HPDE6-E6E7 (cell line): ENCODE measurements at regions not wholly inside any gene's neighbourhood (a gene's known extent, or its start where the extent isn't known, plus 50 kb on each side); places are given as distances from the start of the nearest gene placed in this dataset.
"Not testable (repeated sequence)": the region's sequence is repeated elsewhere in the genome, so short reads cannot be mapped to it uniquely, and the experiment has no call there.

Experiments
- DNase-seq: peaks from one replicate; pipeline ENCODE4 v3.0.0; 2011; ENCODE audit warnings: missing footprints; ENCODE audit errors: extremely low spot score

DNA sequence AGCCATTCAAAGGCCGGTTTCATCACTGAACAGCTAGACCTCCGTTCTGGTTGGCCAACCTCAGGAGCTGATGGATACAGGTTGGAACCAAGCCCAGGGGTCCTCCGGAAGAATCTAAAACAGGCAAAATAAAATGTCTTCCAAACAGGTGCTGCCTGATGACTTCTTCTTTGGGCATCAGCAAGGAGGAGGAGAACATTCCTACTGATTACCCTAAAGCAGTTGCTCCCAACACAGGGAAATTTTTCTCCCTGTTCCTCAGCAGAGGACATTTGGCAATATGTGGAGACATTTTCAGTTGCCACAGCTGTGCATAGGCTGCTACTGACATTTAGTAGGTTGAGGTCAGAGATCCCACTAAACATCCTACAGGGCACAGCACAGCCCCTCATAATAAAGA is 319.3 kb upstream of the PPARGC1A start:
- no peak for DNase-seq

DNA sequence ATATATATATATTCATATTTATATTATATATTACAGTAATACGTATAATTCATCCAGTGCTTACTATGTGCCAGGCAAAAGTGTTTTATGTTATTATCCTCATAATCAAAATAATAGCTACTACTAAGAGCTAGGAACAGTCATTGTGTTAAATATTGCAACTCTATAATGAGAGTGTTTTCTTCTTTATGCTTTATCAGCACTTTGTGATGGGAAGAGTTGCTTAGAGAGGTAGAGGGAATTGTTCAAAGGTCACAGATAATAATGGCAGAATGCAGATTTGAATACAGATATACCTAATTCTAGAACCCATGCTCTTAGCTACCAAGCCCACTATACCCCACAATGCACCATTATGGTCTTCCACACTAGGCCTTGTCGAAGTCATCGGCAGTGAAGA is 318.8 kb upstream of the PPARGC1A start:
- DNase-seq, result no peak

DNA sequence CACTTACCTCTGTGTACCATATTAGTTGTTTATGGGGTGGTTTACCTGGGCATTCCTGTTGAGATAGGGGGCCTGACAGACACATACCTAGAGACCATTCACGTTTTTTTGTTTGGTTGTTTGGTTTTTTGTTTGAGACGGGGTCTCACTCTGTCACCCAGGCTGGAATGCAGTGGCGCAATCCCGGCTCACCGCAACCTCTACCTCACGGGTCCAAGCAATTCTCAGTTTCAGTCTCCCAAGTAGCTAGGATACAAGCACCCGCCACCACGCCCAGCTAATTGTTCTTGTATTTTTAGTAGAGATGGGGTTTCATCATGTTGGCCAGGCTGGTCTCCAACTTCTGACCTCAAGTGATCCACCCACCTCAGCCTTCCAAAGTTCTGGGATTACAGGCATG is 314.9 kb upstream of the PPARGC1A start:
- DNase-seq, result not testable (repeated sequence)

DNA sequence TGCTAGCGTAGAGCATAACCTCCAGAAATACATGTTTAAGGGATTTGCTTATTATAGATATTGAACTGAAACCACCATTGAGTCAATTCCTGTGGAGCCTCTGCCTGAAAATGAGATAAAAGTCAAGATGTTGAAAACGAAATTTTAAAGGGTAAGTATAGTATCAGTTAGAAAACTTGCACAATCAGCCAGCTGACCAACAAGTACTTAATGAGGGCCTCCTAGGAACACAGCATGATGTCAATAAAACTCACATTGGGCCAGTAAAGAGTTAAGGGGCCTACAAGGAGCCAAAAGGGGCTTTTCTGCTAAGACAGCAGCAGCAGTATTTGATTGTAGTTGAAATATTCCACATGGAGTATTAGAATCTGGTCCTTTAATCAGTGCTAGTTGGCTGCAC is 314.1 kb upstream of the PPARGC1A start:
- no peak for DNase-seq

DNA sequence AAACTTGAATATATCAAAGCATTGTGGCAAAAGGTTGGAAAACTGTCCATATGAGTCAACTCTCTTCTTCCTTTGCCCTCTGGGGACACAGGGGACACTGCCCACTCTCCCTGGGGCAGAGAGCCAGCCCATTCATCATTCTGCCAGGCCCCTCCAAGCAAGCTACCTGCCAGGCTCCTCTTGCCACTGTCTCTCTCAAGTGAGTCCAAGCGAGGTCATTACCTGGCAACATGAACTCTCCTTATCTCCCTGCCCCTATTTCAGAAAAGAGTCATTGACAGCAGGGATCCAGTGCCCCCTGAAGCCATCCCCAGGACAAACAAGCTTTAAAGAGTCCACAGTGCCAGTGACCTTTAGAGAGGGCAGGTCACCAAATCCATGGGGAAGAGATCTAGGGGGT is 312.7 kb upstream of the PPARGC1A start:
- DNase-seq, result no peak

DNA sequence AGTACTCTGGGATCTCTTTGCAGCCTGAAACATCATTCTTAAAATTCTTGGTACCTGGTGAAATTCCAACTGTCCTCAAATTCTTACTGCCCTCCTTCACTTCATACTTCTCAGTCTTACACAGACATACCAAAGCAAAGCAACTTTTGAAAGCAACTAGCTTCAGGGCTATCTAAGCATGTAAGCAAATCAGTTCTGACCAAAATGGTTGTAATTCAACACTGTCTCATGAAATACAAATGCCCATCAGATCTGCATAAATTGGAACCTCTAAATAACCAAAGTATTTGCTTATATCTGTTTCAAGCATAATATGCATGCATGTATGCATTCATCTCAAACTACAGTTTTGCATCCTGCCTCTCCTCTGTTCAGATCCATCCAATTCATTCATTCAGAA is 308.1 kb upstream of the PPARGC1A start:
- DNase-seq, result no peak

DNA sequence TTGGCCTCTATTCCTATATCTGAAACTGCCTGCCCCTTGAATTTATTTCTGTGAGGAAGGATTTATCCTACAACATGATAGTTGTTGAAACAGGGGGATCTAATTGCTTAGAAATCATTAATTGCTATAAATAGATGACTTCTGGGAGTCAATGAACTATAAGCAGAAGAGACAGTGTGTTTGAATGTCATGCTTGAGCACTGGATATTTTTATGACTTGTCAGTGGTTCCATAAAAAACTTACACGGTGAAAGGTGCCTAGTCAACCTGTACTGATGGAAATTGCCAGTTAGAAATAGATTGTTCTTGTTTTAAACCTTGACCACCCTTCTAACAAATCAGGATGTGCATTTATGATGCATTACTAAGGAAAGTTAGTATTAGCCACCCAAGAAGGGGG is 306.9 kb upstream of the PPARGC1A start:
- no peak for DNase-seq

DNA sequence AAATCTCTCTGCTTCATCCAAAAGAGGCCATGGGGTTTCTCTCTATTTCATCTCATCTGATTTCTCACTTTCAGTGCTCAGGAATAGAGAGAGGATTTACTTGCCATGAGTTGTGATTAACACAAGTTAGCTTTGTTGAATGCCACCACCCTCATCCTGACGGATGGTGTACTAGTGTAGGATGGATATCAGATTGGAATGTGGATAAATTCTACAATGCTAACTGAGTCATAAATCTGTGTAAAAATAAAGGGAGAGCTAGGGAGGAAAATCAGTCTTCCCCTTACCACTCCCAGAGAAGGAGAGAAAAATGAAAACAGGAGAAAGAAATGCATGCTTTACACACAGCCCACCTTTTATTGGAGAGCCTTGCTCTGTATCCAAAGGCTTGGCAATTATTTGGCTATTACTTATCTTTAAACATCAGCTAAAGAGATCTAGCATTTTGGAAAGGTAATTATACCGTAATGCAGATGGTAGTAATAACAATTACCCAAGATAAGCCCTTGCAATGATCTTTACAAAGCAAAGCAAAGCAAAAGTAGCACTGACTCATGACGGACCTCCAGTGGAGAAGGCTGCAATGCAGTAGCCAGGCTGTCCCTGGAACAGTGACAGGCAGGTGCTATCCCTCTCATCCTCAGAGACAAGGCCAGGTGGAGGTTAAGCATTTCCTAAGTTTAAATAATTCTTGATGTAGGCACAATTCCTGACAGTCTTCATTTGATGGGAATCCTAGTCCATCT is 306.3 kb upstream of the PPARGC1A start:
- DNase-seq, result no peak

DNA sequence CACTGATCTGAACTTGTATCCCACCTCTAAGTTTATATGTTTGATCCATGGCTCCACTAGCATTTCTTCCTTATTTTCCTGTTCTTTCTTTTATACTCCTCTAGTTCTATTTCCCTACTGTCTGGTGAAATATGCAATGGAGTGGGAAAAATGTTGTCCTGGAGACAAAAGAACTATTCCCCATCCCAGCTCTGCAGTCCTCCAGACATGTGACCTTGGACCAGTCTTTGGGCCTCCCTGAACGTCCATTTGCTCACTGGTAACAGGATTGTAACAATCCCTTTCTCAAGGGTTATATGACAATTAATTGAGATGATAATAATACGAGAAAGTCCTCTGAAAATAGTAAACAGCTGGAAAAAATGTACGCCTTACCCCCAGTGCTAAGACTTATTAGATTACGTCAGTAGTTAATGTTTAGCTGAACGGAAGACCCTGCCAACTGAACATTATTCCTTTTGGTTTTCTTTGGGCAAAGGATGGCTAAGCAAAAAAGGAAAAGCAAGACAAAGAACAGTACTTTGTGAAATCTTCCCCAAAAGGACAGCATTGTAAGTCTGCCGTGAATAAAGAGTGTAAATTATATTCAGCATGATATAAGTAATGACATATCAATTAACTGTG is 302.3 kb upstream of the PPARGC1A start:
- DNase-seq, result no peak

DNA sequence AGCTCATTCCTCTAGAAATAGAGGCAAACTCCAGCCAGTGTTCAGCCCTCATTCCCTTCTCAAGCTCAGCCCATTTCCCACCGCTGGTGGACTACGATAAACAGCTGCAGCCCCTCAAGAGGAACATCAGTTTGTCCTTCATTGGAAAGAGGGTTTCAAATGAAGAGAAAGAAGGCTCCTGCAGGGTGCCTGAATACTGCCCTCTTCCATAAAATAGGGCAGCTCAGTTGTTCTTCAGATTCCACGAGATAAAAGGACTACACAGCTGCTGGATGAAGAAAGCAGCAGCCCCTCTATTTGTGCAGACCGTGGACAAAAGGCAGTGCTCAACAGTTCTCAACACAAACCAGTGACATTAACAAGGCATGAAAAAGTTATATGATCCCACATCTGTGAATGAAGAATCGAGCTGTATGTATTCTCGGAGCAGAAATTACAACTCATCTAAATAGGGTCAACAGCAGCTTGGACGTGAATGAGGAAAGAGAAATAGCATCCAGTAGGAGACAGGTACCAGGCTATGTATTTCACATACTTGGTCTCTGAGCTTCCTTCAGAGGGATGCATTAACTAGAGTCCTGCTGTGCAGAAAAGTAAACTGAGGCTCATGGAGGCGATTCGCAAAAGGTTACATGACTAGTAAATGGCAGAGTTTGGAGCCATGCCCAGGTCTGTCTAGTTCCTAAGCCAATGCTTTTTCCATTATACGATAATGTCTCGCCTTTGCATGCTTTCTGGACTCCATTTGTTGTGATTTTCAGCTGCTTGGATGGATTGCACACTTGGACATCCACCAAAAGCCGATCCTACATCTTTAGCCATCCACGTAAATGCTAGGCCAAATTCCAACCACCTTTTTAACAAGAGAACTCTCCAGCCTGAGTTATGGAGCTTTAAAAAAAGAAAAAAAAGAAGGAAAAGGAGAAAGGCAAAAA is 301.2 kb upstream of the PPARGC1A start:
- DNase-seq, result no peak

DNA sequence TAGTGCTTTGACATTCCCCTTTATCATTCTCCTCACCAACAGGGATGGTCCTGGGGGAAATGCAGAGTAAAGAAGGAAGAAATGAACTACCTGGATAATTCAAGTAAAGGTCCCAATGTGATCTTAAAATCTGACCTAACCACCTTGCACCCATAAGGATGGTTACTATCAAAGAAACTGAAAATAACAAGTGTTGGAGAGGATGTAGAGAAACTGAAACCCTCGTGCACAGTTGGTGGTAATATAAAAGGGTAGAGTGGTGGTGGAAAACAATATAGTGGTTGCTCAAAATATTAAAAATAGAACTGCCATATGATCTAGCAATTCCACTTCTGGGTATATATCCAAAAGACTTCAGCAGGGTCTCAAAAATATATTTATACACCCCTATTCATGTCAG is 298.6 kb upstream of the PPARGC1A start:
- no peak for DNase-seq

DNA sequence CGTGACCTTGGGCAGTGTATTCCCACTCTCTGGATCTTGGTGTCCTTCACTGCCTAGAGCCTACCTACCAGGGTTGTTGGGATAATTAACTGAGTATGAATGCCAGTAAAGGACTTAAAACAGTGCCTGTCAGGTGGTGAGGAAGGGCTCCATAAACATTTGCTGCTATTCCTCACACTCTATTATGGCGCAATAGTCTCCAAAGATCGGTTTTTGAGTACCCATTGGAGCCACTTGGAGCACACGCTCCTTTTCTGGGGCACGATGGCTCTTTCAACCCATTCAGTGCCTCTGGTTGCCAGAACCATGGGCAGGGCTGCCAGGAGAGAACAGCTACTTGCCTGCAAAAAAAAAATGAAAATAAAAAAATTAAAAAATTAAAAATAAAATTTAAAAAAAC is 296.6 kb upstream of the PPARGC1A start:
- DNase-seq, result no peak

DNA sequence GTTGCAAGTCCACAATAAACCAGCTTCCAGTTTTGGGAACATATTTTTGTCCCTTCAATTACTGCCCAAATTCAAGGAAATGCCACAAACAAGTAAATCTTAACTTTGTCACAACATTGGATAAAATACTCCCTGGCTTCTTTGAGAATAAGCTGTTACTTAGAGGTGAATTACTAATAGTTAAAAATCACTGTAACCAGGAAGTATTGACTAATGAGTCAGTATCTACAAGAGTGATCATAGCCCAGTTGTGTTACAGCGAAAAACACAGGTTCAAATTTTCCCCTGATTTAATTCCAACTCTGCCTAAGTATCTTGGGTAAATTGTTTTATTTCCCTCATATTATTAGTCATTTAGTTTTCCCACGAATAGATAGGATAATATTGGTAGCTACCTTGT is 291.2 kb upstream of the PPARGC1A start:
- DNase-seq, result no peak

DNA sequence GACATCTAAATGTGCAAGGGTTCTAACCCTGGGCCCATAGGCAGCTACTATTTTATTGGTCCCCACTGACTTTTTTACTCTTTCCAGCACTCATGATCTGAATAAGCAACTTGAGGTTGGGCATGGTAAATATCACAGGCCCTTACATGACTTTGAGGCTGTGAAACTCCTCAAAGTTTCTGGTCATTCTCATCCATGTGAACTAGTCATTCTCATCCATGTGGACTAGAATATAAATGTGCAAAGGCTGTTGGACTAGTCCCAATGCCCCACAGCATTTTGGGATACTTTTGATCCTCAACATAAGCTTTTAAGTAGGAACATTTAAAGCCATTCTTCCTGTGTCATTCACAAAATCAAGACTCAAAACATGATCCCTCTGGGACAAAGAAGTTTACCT is 290.7 kb upstream of the PPARGC1A start:
- DNase-seq, result no peak

DNA sequence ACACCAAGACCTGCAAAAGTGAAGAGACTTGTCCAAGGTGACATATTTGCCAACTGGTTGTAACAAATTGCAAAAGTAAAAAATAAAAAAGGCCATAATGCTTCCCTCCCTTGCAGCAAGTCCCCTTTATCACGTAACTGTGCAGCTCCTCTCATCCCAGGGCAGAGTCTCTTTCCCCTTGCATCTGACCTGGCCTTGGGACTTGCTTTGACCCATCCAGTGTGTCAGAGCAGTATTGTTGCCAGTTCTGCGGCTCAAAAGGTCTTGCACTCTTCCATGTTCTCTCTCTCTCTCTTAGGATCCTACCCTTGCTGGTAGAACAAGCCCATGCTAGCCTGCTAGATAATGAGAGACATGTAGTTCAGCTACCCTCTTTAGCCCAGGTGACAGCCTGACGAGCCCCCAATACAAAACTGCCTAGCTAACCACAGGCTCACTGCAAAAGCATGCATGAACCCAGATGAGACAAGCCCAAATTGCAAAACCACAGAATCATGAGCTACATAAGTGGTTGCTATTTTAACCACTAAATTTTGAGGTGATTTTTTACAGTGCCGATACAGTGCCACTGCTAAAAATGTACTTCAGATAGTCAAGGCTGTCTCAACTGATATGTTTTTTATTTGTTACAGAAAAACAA is 289.5 kb upstream of the PPARGC1A start:
- no peak for DNase-seq

DNA sequence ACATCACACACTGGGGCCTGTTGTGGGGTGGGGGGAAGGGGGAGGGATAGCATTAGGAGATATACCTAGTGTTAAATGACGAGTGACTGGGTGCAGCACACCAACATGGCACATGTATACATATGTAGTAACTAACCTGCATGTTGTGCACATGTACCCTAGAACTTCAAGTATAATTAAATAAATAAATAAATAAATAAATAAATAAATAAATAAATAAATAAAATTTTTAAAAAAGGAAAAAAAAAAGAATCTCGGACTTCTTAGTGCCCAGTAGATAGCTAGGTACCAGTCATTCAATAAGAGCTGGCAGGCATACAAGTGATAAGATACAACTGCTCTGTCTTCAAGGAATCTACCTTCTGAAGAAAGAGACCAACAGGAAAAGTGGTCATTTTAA is 287.6 kb upstream of the PPARGC1A start:
- DNase-seq, result not testable (repeated sequence)

DNA sequence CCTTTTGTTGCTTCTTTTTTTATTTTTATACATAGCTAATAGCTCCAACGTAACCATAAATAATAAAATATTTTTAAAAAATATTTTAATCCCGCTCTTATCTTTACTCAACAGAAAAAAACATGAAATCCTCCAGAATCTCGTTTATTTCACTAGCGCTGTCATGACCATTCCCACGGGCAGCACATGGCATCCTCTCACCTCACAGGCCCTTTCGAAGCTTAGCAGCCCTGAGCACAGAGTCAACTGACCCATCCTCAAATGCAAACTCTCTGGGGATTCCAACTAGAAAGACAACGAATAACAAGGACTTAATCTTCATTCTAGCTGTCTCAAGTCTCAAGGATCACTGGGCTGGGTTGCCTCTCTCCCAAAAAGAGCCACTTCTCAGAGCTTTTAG is 285.9 kb upstream of the PPARGC1A start:
- DNase-seq, result no peak

DNA sequence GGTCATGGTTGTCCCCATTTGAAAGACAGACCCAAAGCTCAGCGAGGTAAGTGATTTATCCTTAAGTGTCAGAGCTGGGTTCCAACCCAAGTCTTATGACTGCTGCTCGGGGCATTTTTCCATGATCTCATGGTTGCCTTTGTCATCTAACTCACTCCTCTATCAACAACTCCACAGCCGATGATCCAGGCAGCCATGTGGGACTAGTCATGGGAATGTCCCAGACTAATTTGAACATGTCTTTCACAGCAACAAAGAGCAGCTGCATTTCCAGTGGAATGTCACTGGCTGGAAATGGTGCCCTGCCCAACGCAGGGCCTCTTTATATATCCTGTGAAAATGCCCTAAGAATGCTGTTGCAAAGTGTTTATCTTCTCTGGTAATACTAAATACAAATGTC is 284.8 kb upstream of the PPARGC1A start:
- DNase-seq, result no peak

DNA sequence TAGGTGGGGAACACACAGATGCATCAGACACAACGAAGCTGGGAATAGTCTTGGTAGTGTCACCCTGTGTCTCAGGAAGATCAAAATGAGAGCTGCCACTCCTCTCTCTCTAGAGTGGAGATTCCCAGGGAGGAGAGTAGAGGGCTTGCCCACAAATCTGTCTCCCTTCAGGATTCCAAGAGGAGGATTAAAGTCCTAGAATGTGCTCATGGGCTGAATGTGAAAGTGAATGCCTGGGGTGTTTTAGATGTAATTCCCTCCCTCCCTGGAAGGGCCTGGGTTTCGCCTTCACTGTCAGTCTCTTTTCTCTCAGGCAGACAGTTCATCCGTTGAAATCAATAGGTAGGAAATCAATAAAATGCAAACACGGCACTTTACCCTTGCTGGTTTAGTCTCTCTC is 282.6 kb upstream of the PPARGC1A start:
- DNase-seq, result no peak

DNA sequence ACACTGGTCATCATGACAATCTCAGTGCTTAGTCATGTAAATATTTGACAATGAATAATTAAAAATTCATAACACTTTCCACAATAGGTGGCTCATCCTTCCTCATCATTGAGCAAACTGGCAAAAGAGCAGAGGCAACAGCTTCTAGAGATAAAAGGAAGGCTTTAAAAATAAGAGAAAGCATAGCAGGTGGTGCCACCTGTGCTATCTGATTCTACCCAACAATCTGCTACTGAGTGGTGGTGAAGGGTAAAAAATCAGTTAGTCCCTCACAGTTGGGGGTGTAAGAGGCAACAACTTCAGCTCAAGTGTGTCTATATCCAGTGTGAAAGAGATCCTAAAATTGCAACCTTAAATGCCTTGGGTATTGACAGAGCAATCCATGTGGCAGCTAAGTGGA is 280.1 kb upstream of the PPARGC1A start:
- no peak for DNase-seq

DNA sequence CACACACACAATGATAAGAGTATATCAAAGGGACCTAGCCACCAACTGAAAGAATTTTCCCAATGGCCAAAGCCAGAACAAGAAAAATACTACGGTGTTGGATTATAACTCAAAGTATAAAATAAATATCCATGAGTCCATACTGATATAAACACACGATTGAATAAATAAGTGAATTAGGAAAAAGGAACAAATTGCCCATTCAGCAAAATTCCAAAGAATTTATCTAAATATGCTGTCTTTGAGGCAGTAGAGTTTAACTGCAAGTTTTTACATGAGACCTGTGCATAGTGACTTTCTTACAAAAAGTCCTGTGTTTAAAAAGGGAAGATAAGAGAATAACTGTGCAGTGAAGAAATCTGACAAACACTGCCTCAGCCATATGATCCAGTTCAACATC is 278.8 kb upstream of the PPARGC1A start:
- DNase-seq, result no peak

DNA sequence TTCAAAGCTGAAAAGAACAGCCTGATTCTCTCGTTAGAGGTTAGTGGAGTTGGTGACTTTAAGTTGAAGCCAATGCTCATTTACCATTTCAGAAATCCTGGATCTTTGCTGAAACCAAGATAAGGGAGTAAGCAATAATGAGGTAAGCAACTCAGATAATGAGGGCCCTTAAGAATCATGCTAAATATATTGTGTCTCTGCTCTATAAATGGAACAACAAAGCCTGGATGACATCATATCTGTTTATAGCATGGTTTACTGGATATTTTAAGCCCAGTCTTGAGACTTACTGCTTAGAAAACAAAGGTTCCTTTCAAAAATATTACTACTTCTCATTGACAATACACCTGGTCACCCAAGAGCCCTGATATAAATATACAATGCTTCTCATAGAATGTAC is 276.7 kb upstream of the PPARGC1A start:
- DNase-seq, result no peak
